ENCODE measurements at regions not wholly inside any gene's neighbourhood (a gene's known extent, or its start where the extent isn't known, plus 50 kb on each side); places are given as distances from the start of the nearest gene placed in this dataset.

DNA sequence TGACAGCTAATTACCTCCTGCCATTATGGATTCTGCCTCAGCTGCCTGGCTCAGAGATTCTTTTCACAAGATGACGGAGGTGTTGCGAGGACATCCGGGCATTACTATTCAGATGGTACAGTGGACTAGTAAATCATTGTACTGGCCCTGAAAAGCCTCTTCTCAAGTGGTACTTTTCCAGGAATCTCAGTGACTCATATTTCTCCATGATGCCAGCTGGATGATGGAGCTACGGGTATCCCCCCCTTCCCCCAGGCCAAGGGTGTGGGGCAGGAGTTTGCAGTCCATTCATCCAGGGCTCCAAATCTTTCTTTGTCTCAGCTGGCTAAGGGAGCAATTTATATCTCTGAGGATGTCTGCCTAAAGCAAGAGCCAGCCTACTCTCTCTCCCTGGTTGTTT is 107.7 kb upstream of the GPR139 start:
- Mint-ChIP-seq H3K36me3 (ENCODE audit: insufficient read depth, unreplicated experiment) (no peaks in the 10 kb centered on the region), H3K9me3 (ENCODE audit: low read depth, unreplicated experiment) (no peaks in the 10 kb centered on the region), H3K27me3 (ENCODE audit: unreplicated experiment) (peaks cover 30% of the 10 kb centered on the region), H3K4me3 (ENCODE audit: low read depth, unreplicated experiment) (no peak overlapping the region), H3K27ac (ENCODE audit: unreplicated experiment) (no peak overlapping the region), H3K4me1 (ENCODE audit: low read depth, unreplicated experiment) (no peaks in the 10 kb centered on the region)
- no peak for DNase-seq
- intact Hi-C loops (cut with micrococcal nuclease; ENCODE audit: unreplicated experiment) = no loop called here
- no peak for TF ChIP-seq CTCF (IDR thresholded peaks at IDR 0.05; ENCODE audit: unreplicated experiment)
- CTCF ChIA-PET = no interaction called here
- no TSS peak for BruUV-seq (replicated peaks)

GRCh38 chr16:20178297-20178696 is 104.6 kb upstream of the GPR139 start:
- peaks cover 44% of the 10 kb centered on the region for H3K27me3 Mint-ChIP-seq (ENCODE audit: unreplicated experiment)
- DNase-seq = no peak
- no peaks in the 10 kb centered on the region for H3K9me3 Mint-ChIP-seq (ENCODE audit: low read depth, unreplicated experiment)
- no peak for TF ChIP-seq CTCF (IDR thresholded peaks at IDR 0.05; ENCODE audit: unreplicated experiment)
- CTCF ChIA-PET = no interaction called here
- intact Hi-C loops (cut with micrococcal nuclease; ENCODE audit: unreplicated experiment) = no loop called here
- no peaks in the 10 kb centered on the region for H3K4me1 Mint-ChIP-seq (ENCODE audit: low read depth, unreplicated experiment)
- H3K27ac Mint-ChIP-seq (ENCODE audit: unreplicated experiment) = no peak overlapping the region
- H3K4me3 Mint-ChIP-seq (ENCODE audit: low read depth, unreplicated experiment) = no peak overlapping the region
- BruUV-seq (replicated peaks) = no TSS peak
- no peaks in the 10 kb centered on the region for H3K36me3 Mint-ChIP-seq (ENCODE audit: insufficient read depth, unreplicated experiment)

DNA sequence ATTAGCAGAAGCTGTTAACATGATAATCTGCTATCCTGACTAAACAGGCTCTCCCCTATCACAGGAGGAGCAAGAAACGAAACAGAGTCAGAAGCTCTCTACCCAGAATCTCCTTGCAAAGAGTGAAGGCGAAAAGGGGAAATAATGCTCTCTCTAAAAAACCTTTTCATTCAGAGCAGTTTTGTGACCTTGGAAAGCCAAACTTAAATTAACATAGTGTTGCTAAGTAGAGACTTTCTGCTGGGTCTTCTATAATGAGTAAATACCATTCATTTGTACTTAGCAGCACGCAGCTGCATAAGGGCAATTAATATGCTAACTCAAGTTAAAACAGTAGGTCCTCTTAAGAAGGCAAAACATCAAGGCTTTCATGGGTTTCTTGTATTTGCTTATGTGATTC is 101.7 kb upstream of the GPR139 start:
- Mint-ChIP-seq H3K27me3 (ENCODE audit: unreplicated experiment) (peaks cover 72% of the 10 kb centered on the region), H3K4me1 (ENCODE audit: low read depth, unreplicated experiment) (no peaks in the 10 kb centered on the region), H3K27ac (ENCODE audit: unreplicated experiment) (no peak overlapping the region), H3K4me3 (ENCODE audit: low read depth, unreplicated experiment) (no peak overlapping the region), H3K9me3 (ENCODE audit: low read depth, unreplicated experiment) (no peaks in the 10 kb centered on the region), H3K36me3 (ENCODE audit: insufficient read depth, unreplicated experiment) (no peaks in the 10 kb centered on the region)
- CTCF ChIA-PET = no interaction called here
- TF ChIP-seq CTCF (IDR thresholded peaks at IDR 0.05; ENCODE audit: unreplicated experiment) = no peak
- no TSS peak for BruUV-seq (replicated peaks)
- no peak for DNase-seq
- intact Hi-C loops (cut with micrococcal nuclease; ENCODE audit: unreplicated experiment) = no loop called here

- CTCF ChIA-PET = no interaction called here
Measured at GRCh38 chr16:20167323-20167722, 93.6 kb upstream of the GPR139 start.

More at GRCh38 chr16:20167323-20167722, 93.6 kb upstream of the GPR139 start:
- H3K36me3 Mint-ChIP-seq (ENCODE audit: insufficient read depth, unreplicated experiment) = no peaks in the 10 kb centered on the region
- intact Hi-C loops (cut with micrococcal nuclease; ENCODE audit: unreplicated experiment) = no loop called here
- peaks cover 98% of the 10 kb centered on the region for H3K27me3 Mint-ChIP-seq (ENCODE audit: unreplicated experiment)
- no peak overlapping the region for H3K4me3 Mint-ChIP-seq (ENCODE audit: low read depth, unreplicated experiment)
- BruUV-seq (replicated peaks) = no TSS peak
- H3K9me3 Mint-ChIP-seq (ENCODE audit: low read depth, unreplicated experiment) = no peaks in the 10 kb centered on the region
- H3K4me1 Mint-ChIP-seq (ENCODE audit: low read depth, unreplicated experiment) = no peaks in the 10 kb centered on the region
- H3K27ac Mint-ChIP-seq (ENCODE audit: unreplicated experiment) = no peak overlapping the region
- no peak for DNase-seq
- no peak for TF ChIP-seq CTCF (IDR thresholded peaks at IDR 0.05; ENCODE audit: unreplicated experiment)
